ENCODE measurements at regions not wholly inside any gene's neighbourhood (a gene's known extent, or its start where the extent isn't known, plus 50 kb on each side); places are given as distances from the start of the nearest gene placed in this dataset.

GRCh38 chr2:196329959-196330358 lies 158.6 kb upstream of the STK17B start:
- H3K9me3 ChIP-seq, result no peaks in the 10 kb centered on the region
- H3K27ac ChIP-seq, result no peak overlapping the region
- no peak overlapping the region for H3K4me3 ChIP-seq (replicated peaks in 1 of 3)
- no peaks in the 10 kb centered on the region for H3K36me3 ChIP-seq
- 89 to 90% methylated on average over 2 of the region's 2 CpGs for WGBS, 2 donors
- intact Hi-C loops (cut with DNase I), result no loop called here
- DNase-seq, result no peak
- TF ChIP-seq POLR2A (IDR thresholded peaks at IDR 0.05), result no peak
- no peak for TF ChIP-seq CTCF (IDR thresholded peaks at IDR 0.05)
- H3K4me1 ChIP-seq, result no peaks in the 10 kb centered on the region
- no peaks in the 10 kb centered on the region for H3K27me3 ChIP-seq

GRCh38 chr2:196330645-196331044 lies 159.3 kb upstream of the STK17B start:
- Histone ChIP-seq H3K4me3 (replicated peaks in 1 of 3) (no peak overlapping the region), H3K36me3 (no peaks in the 10 kb centered on the region), H3K4me1 (no peaks in the 10 kb centered on the region), H3K27ac (no peak overlapping the region), H3K27me3 (no peaks in the 10 kb centered on the region), H3K9me3 (no peaks in the 10 kb centered on the region)
- TF ChIP-seq CTCF (IDR thresholded peaks at IDR 0.05) (no peak), POLR2A (IDR thresholded peaks at IDR 0.05) (no peak)
- no peak for DNase-seq
- WGBS, 2 donors, result 77 to 86% methylated on average over 4 of the region's 4 CpGs
- intact Hi-C loops (cut with DNase I), result no loop called here

GRCh38 chr2:196331143-196331542 lies 159.8 kb upstream of the STK17B start:
- H3K4me1 ChIP-seq, result no peaks in the 10 kb centered on the region
- no peak overlapping the region for H3K4me3 ChIP-seq (replicated peaks in 1 of 3)
- H3K9me3 ChIP-seq, result no peaks in the 10 kb centered on the region
- H3K27ac ChIP-seq, result peak overlapping the region in 2 of 3 donors; percentile 27 to 40
- no peak for DNase-seq
- intact Hi-C loops (cut with DNase I), result no loop called here
- H3K36me3 ChIP-seq, result no peaks in the 10 kb centered on the region
- no peaks in the 10 kb centered on the region for H3K27me3 ChIP-seq
- no peak for TF ChIP-seq POLR2A (IDR thresholded peaks at IDR 0.05)
- TF ChIP-seq CTCF (IDR thresholded peaks at IDR 0.05), result no peak
- 63% methylated on average over 5 of the region's 5 CpGs for WGBS, 2 donors

- H3K27me3 ChIP-seq, result no peaks in the 10 kb centered on the region
- no peak for DNase-seq
- H3K9me3 ChIP-seq, result no peaks in the 10 kb centered on the region
- WGBS, 2 donors, result 33 to 45% methylated on average over 4 of the region's 4 CpGs
- intact Hi-C loops (cut with DNase I), result no loop called here
- no peaks in the 10 kb centered on the region for H3K4me1 ChIP-seq
- H3K4me3 ChIP-seq (replicated peaks in 1 of 3), result no peak overlapping the region
- peak overlapping the region in 1 of 3 donors; percentile 27 for H3K27ac ChIP-seq
- no peak for TF ChIP-seq POLR2A (IDR thresholded peaks at IDR 0.05)
- no peaks in the 10 kb centered on the region for H3K36me3 ChIP-seq
Measured at GRCh38 chr2:196331851-196332250, 160.5 kb upstream of the STK17B start.

- no peak for TF ChIP-seq POLR2A (IDR thresholded peaks at IDR 0.05)
- Histone ChIP-seq H3K4me3 (replicated peaks in 1 of 3) (no peak overlapping the region), H3K27ac (no peak overlapping the region), H3K9me3 (no peaks in the 10 kb centered on the region), H3K36me3 (no peaks in the 10 kb centered on the region), H3K4me1 (no peaks in the 10 kb centered on the region), H3K27me3 (no peaks in the 10 kb centered on the region)
- intact Hi-C loops (cut with DNase I), result no loop called here
- no peak for DNase-seq
Measured at GRCh38 chr2:196333397-196333796, 162.0 kb upstream of the STK17B start.

- no peaks in the 10 kb centered on the region for H3K9me3 ChIP-seq
- no peak overlapping the region for H3K27ac ChIP-seq
- TF ChIP-seq POLR2A (IDR thresholded peaks at IDR 0.05), result no peak
- TF ChIP-seq CTCF (IDR thresholded peaks at IDR 0.05), result no peak
- intact Hi-C loops (cut with DNase I), result loop anchor here (5.0 kb wide), 1 partner anchor 257 kb away; no protein-coding TSS in a partner anchor
- no peaks in the 10 kb centered on the region for H3K4me1 ChIP-seq
- 90 to 93% methylated on average over 3 of the region's 3 CpGs for WGBS, 2 donors
- H3K4me3 ChIP-seq (replicated peaks in 1 of 3), result no peak overlapping the region
- no peaks in the 10 kb centered on the region for H3K27me3 ChIP-seq
- no peaks in the 10 kb centered on the region for H3K36me3 ChIP-seq
- no peak for DNase-seq
Measured at GRCh38 chr2:196334710-196335109, 163.3 kb upstream of the STK17B start.

Data from thyroid gland (tissue), 4 donors.